ENCODE measurements at regions not wholly inside any gene's neighbourhood (a gene's known extent, or its start where the extent isn't known, plus 50 kb on each side); places are given as distances from the start of the nearest gene placed in this dataset.

DNA sequence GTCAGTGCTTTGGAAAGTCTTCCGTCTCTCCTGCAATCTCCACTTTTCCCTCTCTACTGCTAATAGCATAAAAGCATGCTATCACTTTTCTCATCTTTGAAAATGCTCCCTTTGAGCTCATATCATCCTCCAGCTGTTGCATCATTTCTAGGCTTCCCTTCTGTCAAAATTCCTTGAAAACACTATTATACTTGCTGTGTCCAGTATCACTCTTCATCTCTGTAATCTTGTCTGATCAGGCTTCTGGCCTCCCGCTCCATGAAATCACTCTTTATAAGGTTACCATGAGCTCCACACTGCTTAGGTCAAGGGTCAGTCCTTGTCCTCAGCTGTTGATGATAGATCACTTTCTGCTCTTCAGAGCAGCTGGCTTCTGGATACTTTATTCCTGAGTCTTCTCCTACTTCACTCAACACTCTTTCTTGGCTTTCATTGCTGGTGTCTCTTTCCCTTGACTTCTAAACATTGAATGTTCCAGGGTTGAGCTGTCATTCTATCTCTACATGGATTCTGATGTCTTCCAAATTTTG, 50.9 kb upstream of the SPTSSB start:
- TF ChIP-seq, protein P1, sequence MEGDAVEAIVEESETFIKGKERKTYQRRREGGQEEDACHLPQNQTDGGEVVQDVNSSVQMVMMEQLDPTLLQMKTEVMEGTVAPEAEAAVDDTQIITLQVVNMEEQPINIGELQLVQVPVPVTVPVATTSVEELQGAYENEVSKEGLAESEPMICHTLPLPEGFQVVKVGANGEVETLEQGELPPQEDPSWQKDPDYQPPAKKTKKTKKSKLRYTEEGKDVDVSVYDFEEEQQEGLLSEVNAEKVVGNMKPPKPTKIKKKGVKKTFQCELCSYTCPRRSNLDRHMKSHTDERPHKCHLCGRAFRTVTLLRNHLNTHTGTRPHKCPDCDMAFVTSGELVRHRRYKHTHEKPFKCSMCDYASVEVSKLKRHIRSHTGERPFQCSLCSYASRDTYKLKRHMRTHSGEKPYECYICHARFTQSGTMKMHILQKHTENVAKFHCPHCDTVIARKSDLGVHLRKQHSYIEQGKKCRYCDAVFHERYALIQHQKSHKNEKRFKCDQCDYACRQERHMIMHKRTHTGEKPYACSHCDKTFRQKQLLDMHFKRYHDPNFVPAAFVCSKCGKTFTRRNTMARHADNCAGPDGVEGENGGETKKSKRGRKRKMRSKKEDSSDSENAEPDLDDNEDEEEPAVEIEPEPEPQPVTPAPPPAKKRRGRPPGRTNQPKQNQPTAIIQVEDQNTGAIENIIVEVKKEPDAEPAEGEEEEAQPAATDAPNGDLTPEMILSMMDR (IDR thresholded peaks at IDR 0.05; ENCODE audit: low read length), result no peak
- TF ChIP-seq EZH2 (IDR thresholded peaks at IDR 0.05; ENCODE audit: borderline replicate concordance, low read length), result no peak

Measured in OCI-LY1 (cell line).